NT2/D1 (cell line): ENCODE measurements at regions not wholly inside any gene's neighbourhood (a gene's known extent, or its start where the extent isn't known, plus 50 kb on each side); places are given as distances from the start of the nearest gene placed in this dataset.

Source experiments
- SUZ12 ChIP-seq: IDR thresholded peaks from 2 replicates; pipeline ENCODE4 v1.6.1; 2011; ENCODE audit not compliant: insufficient read length, insufficient read depth; ENCODE audit errors: extremely low read depth
- YY1 ChIP-seq: IDR thresholded peaks from 2 replicates; pipeline ENCODE4 v1.6.1; 2011; ENCODE audit not compliant: insufficient read length, insufficient read depth

GRCh38 chr11:91243630-91244029, 981.0 kb upstream of the FAT3 start:
- no peak for TF ChIP-seq YY1
- no peak for TF ChIP-seq SUZ12
